Keratinocyte (primary cell): ENCODE measurements at regions not wholly inside any gene's neighbourhood (a gene's known extent, or its start where the extent isn't known, plus 50 kb on each side); places are given as distances from the start of the nearest gene placed in this dataset.

Experiments used
- DNase-seq: peaks from one replicate; pipeline ENCODE4 v3.0.0-alpha.2; 2011; ENCODE audit warnings: low read depth, missing footprints, low spot score
- FAIRE-seq: peaks from 2 replicates; lab custom pipeline; 2011; peaks lifted over from hg19 to GRCh38; lab: Jason Lieb, UNC
- H2AFZ ChIP-seq: 2 replicates; pipeline ENCODE4 v1.6.0; 2012; ENCODE audit warnings: low read length, control low read depth, inconsistent platforms; ENCODE audit not compliant: control insufficient read depth
- H3K27ac ChIP-seq: 2 replicates; pipeline ENCODE4 v1.5.1; 2011; ENCODE audit warnings: low read length; ENCODE audit not compliant: control insufficient read depth, insufficient read depth
- H3K27me3 ChIP-seq: 3 replicates; pipeline ENCODE4 v1.6.0; 2011; ENCODE audit warnings: low read length; ENCODE audit not compliant: control insufficient read depth, insufficient read depth; ENCODE audit errors: extremely low read depth
- H3K36me3 ChIP-seq, 2 experiments: 2 replicates in 1 of 2; 3 replicates in 1 of 2; pipeline ENCODE4 v1.5.1; 2011; ENCODE audit warnings: low read length in 2 of 2, mild to moderate bottlenecking in 1 of 2; ENCODE audit not compliant: control insufficient read depth in 2 of 2, insufficient read depth in 2 of 2; ENCODE audit errors: extremely low read depth in 1 of 2
- H3K4me1 ChIP-seq: 3 replicates; pipeline ENCODE4 v1.5.1; 2011; ENCODE audit warnings: low read length; ENCODE audit not compliant: control insufficient read depth, insufficient read depth; ENCODE audit errors: extremely low read depth
- H3K4me2 ChIP-seq: 3 replicates; pipeline ENCODE4 v1.6.0; 2011; ENCODE audit warnings: low read depth, low read length; ENCODE audit not compliant: control insufficient read depth, insufficient read depth; ENCODE audit errors: extremely low read depth
- H3K4me3 ChIP-seq, 3 experiments: fragments of 200-600 bp in 1 of 3; sonication (generic) in 1 of 3; 2 replicates in 2 of 3; 3 replicates in 1 of 3; pipeline ENCODE4 v1.5.1; 2011 to 2016; ENCODE audit warnings: low read length in 3 of 3, mild to moderate bottlenecking in 3 of 3, control low read depth in 2 of 3, inconsistent platforms in 1 of 3, low read depth in 1 of 3, mixed read lengths in 1 of 3, mixed run types in 1 of 3, moderate library complexity in 1 of 3; ENCODE audit not compliant: control insufficient read depth in 2 of 3, insufficient read depth in 2 of 3; ENCODE audit errors: extremely low read depth in 1 of 3
- H3K79me2 ChIP-seq: 2 replicates; pipeline ENCODE4 v1.6.0; 2012; ENCODE audit warnings: low read length; ENCODE audit not compliant: control insufficient read depth, insufficient read depth
- H3K9ac ChIP-seq: 3 replicates; pipeline ENCODE4 v1.6.0; 2011; ENCODE audit warnings: low read length; ENCODE audit not compliant: control insufficient read depth, insufficient read depth; ENCODE audit errors: extremely low read depth
- H3K9me1 ChIP-seq: 3 replicates; pipeline ENCODE4 v1.6.0; 2011; ENCODE audit warnings: low read length; ENCODE audit not compliant: control insufficient read depth, insufficient read depth; ENCODE audit errors: extremely low read depth
- H3K9me3 ChIP-seq: 2 replicates; pipeline ENCODE4 v1.5.1; 2012; ENCODE audit warnings: low read depth, low read length; ENCODE audit not compliant: control insufficient read depth
- H4K20me1 ChIP-seq: 3 replicates; pipeline ENCODE4 v1.6.0; 2011; ENCODE audit warnings: low read length; ENCODE audit not compliant: control insufficient read depth, insufficient read depth; ENCODE audit errors: extremely low read depth
- CTCF ChIP-seq, 3 experiments: IDR thresholded peaks in 1 of 3; conservative IDR thresholded peaks in 1 of 3; optimal IDR thresholded peaks in 1 of 3; 2 replicates in 2 of 3; 3 replicates in 1 of 3; pipeline versions ENCODE3 to v1.5.1; 2011; ENCODE audit warnings: low read length in 3 of 3, mild to moderate bottlenecking in 3 of 3, moderate library complexity in 2 of 3, control low read depth in 1 of 3, inconsistent platforms in 1 of 3; ENCODE audit not compliant: insufficient read depth in 2 of 3; ENCODE audit errors: extremely low read depth in 1 of 3
- EZH2 ChIP-seq: IDR thresholded peaks from one replicate; pipeline ENCODE4 v1.6.1; 2012; ENCODE audit warnings: inconsistent platforms, mild to moderate bottlenecking, low read length, moderate library complexity
- dilution Hi-C: fragments of 300-500 bp; cut with MboI; formaldehyde crosslinking; loops from one replicate; pipeline ENCODE4 v1.7.0; 2020; ENCODE audit warnings: low sequenced_read_pairs; ENCODE audit not compliant: extremely low pct_ligation_motif_present

GRCh38 chr16:9393591-9393990 is 302.1 kb downstream of the HAPSTR1 start:
- Histone ChIP-seq H3K36me3 (no peaks in the 10 kb centered on the region), H3K9me3 (no peaks in the 10 kb centered on the region), H3K27me3 (no peaks in the 10 kb centered on the region), H2AFZ (no peak overlapping the region), H3K79me2 (no peaks in the 10 kb centered on the region), H4K20me1 (no peaks in the 10 kb centered on the region), H3K9me1 (no peaks in the 10 kb centered on the region), H3K4me2 (no peak overlapping the region), H3K27ac (no peak overlapping the region), H3K9ac (no peak overlapping the region), H3K4me1 (no peaks in the 10 kb centered on the region), H3K4me3 (no peak overlapping the region)
- DNase-seq (no peak), FAIRE-seq (no peak)
- TF ChIP-seq CTCF (optimal IDR thresholded peaks at IDR 0.05 in 1 of 3, IDR thresholded peaks at IDR 0.05 in 1 of 3, conservative IDR thresholded peaks at IDR 0.05 in 1 of 3; ENCODE audit: extremely low read depth in 1 of 3, insufficient read depth in 2 of 3, low read length in 3 of 3) (no peak), EZH2 (no peak)
- dilution Hi-C loops = no loop called here

GRCh38 chr16:9395958-9396359 is 304.5 kb downstream of the HAPSTR1 start:
- H3K4me3 ChIP-seq = no peak overlapping the region
- no peak for DNase-seq
- H3K9ac ChIP-seq = no peak overlapping the region
- H2AFZ ChIP-seq = no peak overlapping the region
- H4K20me1 ChIP-seq = no peaks in the 10 kb centered on the region
- dilution Hi-C loops = no loop called here
- no peak overlapping the region for H3K4me2 ChIP-seq
- no peaks in the 10 kb centered on the region for H3K9me3 ChIP-seq
- no peaks in the 10 kb centered on the region for H3K36me3 ChIP-seq
- no peak overlapping the region for H3K27ac ChIP-seq
- no peak for FAIRE-seq
- no peak for TF ChIP-seq CTCF (optimal IDR thresholded peaks at IDR 0.05 in 1 of 3, IDR thresholded peaks at IDR 0.05 in 1 of 3, conservative IDR thresholded peaks at IDR 0.05 in 1 of 3; ENCODE audit: extremely low read depth in 1 of 3, insufficient read depth in 2 of 3, low read length in 3 of 3)
- no peaks in the 10 kb centered on the region for H3K27me3 ChIP-seq
- no peaks in the 10 kb centered on the region for H3K9me1 ChIP-seq
- H3K79me2 ChIP-seq = no peaks in the 10 kb centered on the region
- no peaks in the 10 kb centered on the region for H3K4me1 ChIP-seq
